ENCODE measurements at regions not wholly inside any gene's neighbourhood (a gene's known extent, or its start where the extent isn't known, plus 50 kb on each side); places are given as distances from the start of the nearest gene placed in this dataset.

DNA sequence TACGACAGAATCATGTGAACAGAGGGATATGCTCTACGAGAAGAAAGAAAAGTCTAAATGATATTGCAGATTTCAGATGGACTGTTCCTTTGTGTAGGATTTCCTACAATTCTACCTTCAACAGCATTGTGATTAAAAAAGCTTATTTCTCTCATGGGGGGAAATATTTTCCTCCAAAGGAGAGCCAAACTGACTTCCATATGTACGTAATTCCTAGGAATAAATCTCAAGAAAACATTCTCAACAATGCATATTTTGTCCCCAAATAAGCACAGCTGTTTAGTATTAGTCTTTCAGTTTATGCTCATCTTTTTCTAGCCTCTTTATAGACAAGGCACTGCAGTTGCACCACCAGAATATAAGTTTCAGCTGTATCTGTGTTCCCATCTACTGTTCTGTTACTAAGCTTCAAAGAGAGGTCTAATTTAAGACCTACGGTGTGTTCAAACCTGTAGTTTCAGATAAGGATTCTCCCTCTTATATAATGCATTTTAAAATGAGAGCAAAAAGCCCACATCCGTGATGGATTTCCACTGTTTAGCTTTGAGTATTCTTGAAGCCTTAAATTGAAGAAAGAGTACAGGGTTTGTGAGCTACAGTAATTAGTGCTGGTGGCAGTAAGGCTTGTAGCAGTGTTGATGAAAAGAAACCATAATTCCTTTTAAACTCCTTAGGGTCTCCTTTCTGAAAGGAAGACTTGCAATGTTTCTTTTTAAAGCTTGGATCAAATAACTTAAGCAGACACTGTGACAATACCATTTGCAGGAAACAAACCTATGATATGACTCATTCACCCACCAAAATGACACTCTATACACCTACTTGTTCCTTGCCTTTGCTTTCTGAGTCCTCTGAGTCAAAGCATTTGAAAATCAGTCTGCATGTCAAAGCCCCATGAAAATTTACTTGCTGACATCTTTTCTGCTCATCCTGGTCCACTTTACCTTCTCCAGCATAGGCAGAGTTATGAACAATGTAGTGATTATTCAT, 754.1 kb downstream of the NOVA1 start:
- no peak overlapping the region for H2AFZ ChIP-seq (ENCODE audit: low read depth, low read length)
- no peaks in the 10 kb centered on the region for H3K36me3 ChIP-seq (ENCODE audit: control insufficient read depth, insufficient read depth, low read length)
- in situ Hi-C loops (cut with MboI), result no loop called here
- ATAC-seq (no peak), FAIRE-seq (no peak), DNase-seq (ENCODE audit: extremely low read depth in 1 of 4, low spot score in 3 of 4) (no peak)
- 3% methylated on average over 5 of the region's 5 CpGs for WGBS (ENCODE audit: insufficient coverage, low coverage, missing lambda C conversion rate)
- H3K9me1 ChIP-seq (ENCODE audit: control insufficient read depth, insufficient read depth, low read length), result no peaks in the 10 kb centered on the region
- no peaks in the 10 kb centered on the region for H4K20me1 ChIP-seq (replicated peaks; ENCODE audit: control insufficient read depth, insufficient read depth, low read length)
- no TSS peak for BruUV-seq (replicated peaks)
- H3K27me3 ChIP-seq (ENCODE audit: control insufficient read depth in 2 of 2, insufficient read depth in 2 of 2, low read length in 2 of 2), result no peaks in the 10 kb centered on the region
- H3K4me3 ChIP-seq, result no peak overlapping the region
- no peak overlapping the region for H3K9ac ChIP-seq (ENCODE audit: insufficient read depth in 1 of 2, low read depth in 2 of 2, low read length in 2 of 2)
- H3K4me1 ChIP-seq (replicated peaks in 1 of 2; ENCODE audit: control insufficient read depth in 2 of 2, insufficient read depth in 2 of 2, low read length in 2 of 2), result no peaks in the 10 kb centered on the region
- H3K9me3 ChIP-seq (replicated peaks; ENCODE audit: control insufficient read depth, insufficient read depth, low read depth, low read length), result no peaks in the 10 kb centered on the region
- no peak overlapping the region for H3K27ac ChIP-seq (ENCODE audit: extremely low read depth, low read depth, low read length)
- ChIA-PET CTCF (ENCODE audit: low intra/inter-chr PET ratio) (no interaction called here), POLR2A (no interaction called here)
- intact Hi-C loops (cut with micrococcal nuclease), result no loop called here
- H3K79me2 ChIP-seq (ENCODE audit: control insufficient read depth, insufficient read depth, low read length), result no peaks in the 10 kb centered on the region
- no peak overlapping the region for H3K4me2 ChIP-seq (ENCODE audit: insufficient read depth, low read length)
- TF ChIP-seq, protein P1, sequence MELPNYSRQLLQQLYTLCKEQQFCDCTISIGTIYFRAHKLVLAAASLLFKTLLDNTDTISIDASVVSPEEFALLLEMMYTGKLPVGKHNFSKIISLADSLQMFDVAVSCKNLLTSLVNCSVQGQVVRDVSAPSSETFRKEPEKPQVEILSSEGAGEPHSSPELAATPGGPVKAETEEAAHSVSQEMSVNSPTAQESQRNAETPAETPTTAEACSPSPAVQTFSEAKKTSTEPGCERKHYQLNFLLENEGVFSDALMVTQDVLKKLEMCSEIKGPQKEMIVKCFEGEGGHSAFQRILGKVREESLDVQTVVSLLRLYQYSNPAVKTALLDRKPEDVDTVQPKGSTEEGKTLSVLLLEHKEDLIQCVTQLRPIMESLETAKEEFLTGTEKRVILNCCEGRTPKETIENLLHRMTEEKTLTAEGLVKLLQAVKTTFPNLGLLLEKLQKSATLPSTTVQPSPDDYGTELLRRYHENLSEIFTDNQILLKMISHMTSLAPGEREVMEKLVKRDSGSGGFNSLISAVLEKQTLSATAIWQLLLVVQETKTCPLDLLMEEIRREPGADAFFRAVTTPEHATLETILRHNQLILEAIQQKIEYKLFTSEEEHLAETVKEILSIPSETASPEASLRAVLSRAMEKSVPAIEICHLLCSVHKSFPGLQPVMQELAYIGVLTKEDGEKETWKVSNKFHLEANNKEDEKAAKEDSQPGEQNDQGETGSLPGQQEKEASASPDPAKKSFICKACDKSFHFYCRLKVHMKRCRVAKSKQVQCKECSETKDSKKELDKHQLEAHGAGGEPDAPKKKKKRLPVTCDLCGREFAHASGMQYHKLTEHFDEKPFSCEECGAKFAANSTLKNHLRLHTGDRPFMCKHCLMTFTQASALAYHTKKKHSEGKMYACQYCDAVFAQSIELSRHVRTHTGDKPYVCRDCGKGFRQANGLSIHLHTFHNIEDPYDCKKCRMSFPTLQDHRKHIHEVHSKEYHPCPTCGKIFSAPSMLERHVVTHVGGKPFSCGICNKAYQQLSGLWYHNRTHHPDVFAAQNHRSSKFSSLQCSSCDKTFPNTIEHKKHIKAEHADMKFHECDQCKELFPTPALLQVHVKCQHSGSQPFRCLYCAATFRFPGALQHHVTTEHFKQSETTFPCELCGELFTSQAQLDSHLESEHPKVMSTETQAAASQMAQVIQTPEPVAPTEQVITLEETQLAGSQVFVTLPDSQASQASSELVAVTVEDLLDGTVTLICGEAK (IDR thresholded peaks at IDR 0.05), result no peak
- TF ChIP-seq, protein P1 (CRISPR knock-in tag; IDR thresholded peaks at IDR 0.05), result no peak
- TF ChIP-seq, protein P2, sequence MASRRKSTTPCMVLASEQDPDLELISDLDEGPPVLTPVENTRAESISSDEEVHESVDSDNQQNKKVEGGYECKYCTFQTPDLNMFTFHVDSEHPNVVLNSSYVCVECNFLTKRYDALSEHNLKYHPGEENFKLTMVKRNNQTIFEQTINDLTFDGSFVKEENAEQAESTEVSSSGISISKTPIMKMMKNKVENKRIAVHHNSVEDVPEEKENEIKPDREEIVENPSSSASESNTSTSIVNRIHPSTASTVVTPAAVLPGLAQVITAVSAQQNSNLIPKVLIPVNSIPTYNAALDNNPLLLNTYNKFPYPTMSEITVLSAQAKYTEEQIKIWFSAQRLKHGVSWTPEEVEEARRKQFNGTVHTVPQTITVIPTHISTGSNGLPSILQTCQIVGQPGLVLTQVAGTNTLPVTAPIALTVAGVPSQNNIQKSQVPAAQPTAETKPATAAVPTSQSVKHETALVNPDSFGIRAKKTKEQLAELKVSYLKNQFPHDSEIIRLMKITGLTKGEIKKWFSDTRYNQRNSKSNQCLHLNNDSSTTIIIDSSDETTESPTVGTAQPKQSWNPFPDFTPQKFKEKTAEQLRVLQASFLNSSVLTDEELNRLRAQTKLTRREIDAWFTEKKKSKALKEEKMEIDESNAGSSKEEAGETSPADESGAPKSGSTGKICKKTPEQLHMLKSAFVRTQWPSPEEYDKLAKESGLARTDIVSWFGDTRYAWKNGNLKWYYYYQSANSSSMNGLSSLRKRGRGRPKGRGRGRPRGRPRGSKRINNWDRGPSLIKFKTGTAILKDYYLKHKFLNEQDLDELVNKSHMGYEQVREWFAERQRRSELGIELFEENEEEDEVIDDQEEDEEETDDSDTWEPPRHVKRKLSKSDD (conservative IDR thresholded peaks at IDR 0.05; ENCODE audit: low read length), result no peak
- TF ChIP-seq TAF15 (IDR thresholded peaks at IDR 0.05; ENCODE audit: low read depth, low read length) (no peak), NFYB (IDR thresholded peaks at IDR 0.05; ENCODE audit: extremely low read depth, insufficient read length) (no peak)
- TF ChIP-seq, protein P3, sequence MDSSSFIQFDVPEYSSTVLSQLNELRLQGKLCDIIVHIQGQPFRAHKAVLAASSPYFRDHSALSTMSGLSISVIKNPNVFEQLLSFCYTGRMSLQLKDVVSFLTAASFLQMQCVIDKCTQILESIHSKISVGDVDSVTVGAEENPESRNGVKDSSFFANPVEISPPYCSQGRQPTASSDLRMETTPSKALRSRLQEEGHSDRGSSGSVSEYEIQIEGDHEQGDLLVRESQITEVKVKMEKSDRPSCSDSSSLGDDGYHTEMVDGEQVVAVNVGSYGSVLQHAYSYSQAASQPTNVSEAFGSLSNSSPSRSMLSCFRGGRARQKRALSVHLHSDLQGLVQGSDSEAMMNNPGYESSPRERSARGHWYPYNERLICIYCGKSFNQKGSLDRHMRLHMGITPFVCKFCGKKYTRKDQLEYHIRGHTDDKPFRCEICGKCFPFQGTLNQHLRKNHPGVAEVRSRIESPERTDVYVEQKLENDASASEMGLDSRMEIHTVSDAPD (CRISPR knock-in tag; IDR thresholded peaks at IDR 0.05), result no peak
- TF ChIP-seq, protein P4, sequence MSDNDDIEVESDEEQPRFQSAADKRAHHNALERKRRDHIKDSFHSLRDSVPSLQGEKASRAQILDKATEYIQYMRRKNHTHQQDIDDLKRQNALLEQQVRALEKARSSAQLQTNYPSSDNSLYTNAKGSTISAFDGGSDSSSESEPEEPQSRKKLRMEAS (CRISPR knock-in tag; IDR thresholded peaks at IDR 0.05), result no peak

Data from K562 (cell line).